ENCODE measurements at regions not wholly inside any gene's neighbourhood (a gene's known extent, or its start where the extent isn't known, plus 50 kb on each side); places are given as distances from the start of the nearest gene placed in this dataset.

- TF ChIP-seq CTCF (IDR thresholded peaks at IDR 0.05; ENCODE audit: low read depth, low read length, missing input control) (no peak), REST (IDR thresholded peaks at IDR 0.05) (no peak), FOXA1 (IDR thresholded peaks at IDR 0.05) (no peak), JUND (IDR thresholded peaks at IDR 0.05) (no peak), RAD21 (IDR thresholded peaks at IDR 0.05) (no peak), EGR1 (IDR thresholded peaks at IDR 0.05; ENCODE audit: low read depth in 2 of 2) (no peak), ATF3 (IDR thresholded peaks at IDR 0.05) (no peak), TAF1 (conservative IDR thresholded peaks at IDR 0.05) (no peak), ZBTB33 (IDR thresholded peaks at IDR 0.05) (no peak), NR2F2 (IDR thresholded peaks at IDR 0.05) (no peak), SP1 (IDR thresholded peaks at IDR 0.05) (no peak), MAX (IDR thresholded peaks at IDR 0.05) (no peak), GABPA (IDR thresholded peaks at IDR 0.05 in 1 of 2, conservative IDR thresholded peaks at IDR 0.05 in 1 of 2) (no peak)
Measured at GRCh38 chr3:132199451-132199850, 117.8 kb upstream of the ACP3 start.

Data from liver (tissue), 3 donors.